ENCODE measurements at regions not wholly inside any gene's neighbourhood (a gene's known extent, or its start where the extent isn't known, plus 50 kb on each side); places are given as distances from the start of the nearest gene placed in this dataset.

DNA sequence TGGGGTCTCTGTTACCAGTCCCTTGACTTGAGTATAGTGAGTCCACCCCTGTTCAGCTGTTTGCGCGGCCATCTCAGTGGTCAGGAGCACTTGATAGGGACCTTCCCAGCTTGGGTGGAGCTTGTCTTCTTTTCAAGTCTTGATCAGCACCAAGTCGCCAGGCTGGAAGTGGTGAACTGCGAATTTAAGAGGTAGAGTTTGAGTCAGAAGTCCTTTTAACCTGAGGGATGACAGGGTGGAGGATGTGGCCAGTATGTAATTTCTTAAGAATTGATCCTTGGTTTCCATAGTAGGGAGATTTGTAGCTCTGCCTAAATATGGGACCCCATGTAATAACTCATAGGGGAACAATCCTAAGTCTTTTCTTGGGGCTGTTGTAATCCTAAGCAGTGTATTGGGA lies 86.3 kb upstream of the XCR1 start:
- H3K27me3 ChIP-seq (ENCODE audit: control insufficient read depth, insufficient read depth, low read length) = no peaks in the 10 kb centered on the region
- H3K27ac ChIP-seq (ENCODE audit: low read length) = no peak overlapping the region
- WGBS (ENCODE audit: insufficient coverage, insufficient read length) = no CpG with 5 or more reads among the region's 4 CpGs
- no peaks in the 10 kb centered on the region for H3K36me3 ChIP-seq (ENCODE audit: control insufficient read depth, insufficient read depth, low read length)
- H3K4me3 ChIP-seq (ENCODE audit: low read length) = no peak overlapping the region
- H3K4me1 ChIP-seq (ENCODE audit: control insufficient read depth, insufficient read depth, low read length) = no peaks in the 10 kb centered on the region
- no peak for DNase-seq (ENCODE audit: low read depth, low spot score)
- no peaks in the 10 kb centered on the region for H3K9me3 ChIP-seq (ENCODE audit: control insufficient read depth, insufficient read depth, low read length)

GRCh38 chr3:46112984-46113383 lies 85.7 kb upstream of the XCR1 start:
- Histone ChIP-seq H3K27me3 (ENCODE audit: control insufficient read depth, insufficient read depth, low read length) (no peaks in the 10 kb centered on the region), H3K9me3 (ENCODE audit: control insufficient read depth, insufficient read depth, low read length) (no peaks in the 10 kb centered on the region), H3K4me1 (ENCODE audit: control insufficient read depth, insufficient read depth, low read length) (no peaks in the 10 kb centered on the region), H3K4me3 (ENCODE audit: low read length) (no peak overlapping the region), H3K36me3 (ENCODE audit: control insufficient read depth, insufficient read depth, low read length) (no peaks in the 10 kb centered on the region), H3K27ac (ENCODE audit: low read length) (no peak overlapping the region)
- WGBS (ENCODE audit: insufficient coverage, insufficient read length) = no CpG with 5 or more reads among the region's 3 CpGs
- DNase-seq (ENCODE audit: low read depth, low spot score) = no peak

DNA sequence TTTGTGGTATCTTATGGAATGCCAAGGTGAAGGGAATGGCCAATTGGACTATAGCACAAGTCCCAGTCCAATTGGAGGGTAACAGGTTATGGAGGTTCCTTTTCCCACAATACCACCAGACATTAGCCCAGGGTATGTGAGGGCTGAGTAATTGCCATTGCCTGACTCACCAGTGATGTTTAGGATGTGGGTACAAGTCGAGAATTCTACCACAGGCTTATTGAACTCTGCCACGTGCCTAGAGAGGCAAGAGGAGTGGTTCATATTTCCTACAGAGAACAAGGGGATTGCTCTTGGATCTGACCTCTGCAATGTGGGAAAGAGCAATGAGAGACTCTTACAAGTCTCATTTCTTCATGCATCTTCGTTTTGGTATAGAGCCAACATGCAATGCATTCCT lies 85.0 kb upstream of the XCR1 start:
- no peak overlapping the region for H3K4me3 ChIP-seq (ENCODE audit: low read length)
- H3K36me3 ChIP-seq (ENCODE audit: control insufficient read depth, insufficient read depth, low read length) = no peaks in the 10 kb centered on the region
- no peaks in the 10 kb centered on the region for H3K27me3 ChIP-seq (ENCODE audit: control insufficient read depth, insufficient read depth, low read length)
- no peaks in the 10 kb centered on the region for H3K9me3 ChIP-seq (ENCODE audit: control insufficient read depth, insufficient read depth, low read length)
- no CpG with 5 or more reads among the region's 3 CpGs for WGBS (ENCODE audit: insufficient coverage, insufficient read length)
- no peak overlapping the region for H3K27ac ChIP-seq (ENCODE audit: low read length)
- DNase-seq (ENCODE audit: low read depth, low spot score) = no peak
- H3K4me1 ChIP-seq (ENCODE audit: control insufficient read depth, insufficient read depth, low read length) = no peaks in the 10 kb centered on the region

- H3K27me3 ChIP-seq (ENCODE audit: control insufficient read depth, insufficient read depth, low read length) = no peaks in the 10 kb centered on the region
- WGBS (ENCODE audit: insufficient coverage, insufficient read length) = no CpG with 5 or more reads among the region's 9 CpGs
- H3K4me3 ChIP-seq (ENCODE audit: low read length) = no peak overlapping the region
- H3K4me1 ChIP-seq (ENCODE audit: control insufficient read depth, insufficient read depth, low read length) = no peaks in the 10 kb centered on the region
- DNase-seq (ENCODE audit: low read depth, low spot score) = no peak
- H3K27ac ChIP-seq (ENCODE audit: low read length) = no peak overlapping the region
- no peaks in the 10 kb centered on the region for H3K36me3 ChIP-seq (ENCODE audit: control insufficient read depth, insufficient read depth, low read length)
- no peaks in the 10 kb centered on the region for H3K9me3 ChIP-seq (ENCODE audit: control insufficient read depth, insufficient read depth, low read length)
These were observed 83.6 kb upstream of the XCR1 start for GRCh38 chr3:46110701-46111493.

- H3K4me3 ChIP-seq (ENCODE audit: low read length) = no peak overlapping the region
- H3K9me3 ChIP-seq (ENCODE audit: control insufficient read depth, insufficient read depth, low read length) = no peaks in the 10 kb centered on the region
- no CpG with 5 or more reads among the region's 4 CpGs for WGBS (ENCODE audit: insufficient coverage, insufficient read length)
- no peak for DNase-seq (ENCODE audit: low read depth, low spot score)
- no peaks in the 10 kb centered on the region for H3K36me3 ChIP-seq (ENCODE audit: control insufficient read depth, insufficient read depth, low read length)
- H3K27me3 ChIP-seq (ENCODE audit: control insufficient read depth, insufficient read depth, low read length) = no peaks in the 10 kb centered on the region
- no peaks in the 10 kb centered on the region for H3K4me1 ChIP-seq (ENCODE audit: control insufficient read depth, insufficient read depth, low read length)
- no peak overlapping the region for H3K27ac ChIP-seq (ENCODE audit: low read length)
These were observed 80.4 kb upstream of the XCR1 start for GRCh38 chr3:46107682-46108081.

DNA sequence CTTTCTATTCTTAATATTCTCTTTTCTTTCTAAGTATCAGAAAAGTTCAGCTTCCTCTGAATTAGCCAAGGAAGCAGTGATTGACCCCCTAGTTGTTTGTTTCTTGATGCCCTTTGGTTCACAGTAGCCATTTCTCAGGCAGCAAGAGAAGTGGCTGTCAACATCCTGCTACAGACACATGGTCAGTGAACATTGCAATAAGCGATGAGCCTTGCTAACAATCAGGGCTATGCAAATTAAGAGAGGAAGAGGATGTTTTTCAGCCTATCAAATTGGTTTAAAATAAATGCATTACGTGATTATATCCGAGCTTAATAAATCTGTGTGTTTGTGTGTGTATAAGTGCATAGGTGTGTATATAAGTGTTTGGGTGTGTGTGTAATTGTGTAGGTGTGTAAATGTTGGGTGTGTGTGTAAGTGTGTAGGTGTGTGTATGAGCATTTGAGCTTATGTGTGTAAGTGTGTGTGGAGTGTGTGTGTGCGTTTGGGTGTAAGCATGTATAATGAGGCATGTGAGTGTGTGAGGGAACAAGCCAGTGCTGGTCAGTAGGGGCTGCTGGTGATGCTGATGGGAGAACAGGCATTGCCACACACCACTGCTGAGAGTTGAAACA lies 78.1 kb upstream of the XCR1 start:
- H3K27ac ChIP-seq (ENCODE audit: low read length) = no peak overlapping the region
- 100% methylated on average over 3 of the region's 4 CpGs for WGBS (ENCODE audit: insufficient coverage, insufficient read length)
- no peaks in the 10 kb centered on the region for H3K4me1 ChIP-seq (ENCODE audit: control insufficient read depth, insufficient read depth, low read length)
- no peak for DNase-seq (ENCODE audit: low read depth, low spot score)
- no peaks in the 10 kb centered on the region for H3K9me3 ChIP-seq (ENCODE audit: control insufficient read depth, insufficient read depth, low read length)
- no peaks in the 10 kb centered on the region for H3K36me3 ChIP-seq (ENCODE audit: control insufficient read depth, insufficient read depth, low read length)
- H3K4me3 ChIP-seq (ENCODE audit: low read length) = no peak overlapping the region
- H3K27me3 ChIP-seq (ENCODE audit: control insufficient read depth, insufficient read depth, low read length) = no peaks in the 10 kb centered on the region

DNA sequence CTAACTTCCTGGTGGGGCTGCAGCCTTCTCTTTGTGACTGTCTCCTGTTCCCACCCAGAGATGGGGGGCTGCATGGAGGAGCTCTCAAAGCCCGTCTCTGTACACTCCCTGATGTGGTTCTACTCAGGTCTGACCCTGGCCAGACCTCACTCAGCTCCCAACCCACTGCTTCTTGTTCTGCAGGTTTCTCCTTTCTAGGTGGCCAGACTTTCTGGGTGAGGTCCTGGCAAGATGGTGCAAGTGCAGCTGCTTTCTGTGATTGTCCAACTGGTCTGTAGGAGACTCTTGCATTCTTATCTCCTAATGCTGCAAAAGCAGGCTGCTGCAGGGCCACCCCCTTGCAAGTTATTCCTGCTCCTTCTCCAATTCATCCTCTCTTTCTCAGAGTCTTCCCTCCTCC lies 77.4 kb upstream of the XCR1 start:
- H3K36me3 ChIP-seq (ENCODE audit: control insufficient read depth, insufficient read depth, low read length) = no peaks in the 10 kb centered on the region
- no peaks in the 10 kb centered on the region for H3K4me1 ChIP-seq (ENCODE audit: control insufficient read depth, insufficient read depth, low read length)
- DNase-seq (ENCODE audit: low read depth, low spot score) = no peak
- no peak overlapping the region for H3K4me3 ChIP-seq (ENCODE audit: low read length)
- no CpG with 5 or more reads among the region's 1 CpG for WGBS (ENCODE audit: insufficient coverage, insufficient read length)
- H3K27ac ChIP-seq (ENCODE audit: low read length) = no peak overlapping the region
- H3K27me3 ChIP-seq (ENCODE audit: control insufficient read depth, insufficient read depth, low read length) = no peaks in the 10 kb centered on the region
- no peaks in the 10 kb centered on the region for H3K9me3 ChIP-seq (ENCODE audit: control insufficient read depth, insufficient read depth, low read length)

DNA sequence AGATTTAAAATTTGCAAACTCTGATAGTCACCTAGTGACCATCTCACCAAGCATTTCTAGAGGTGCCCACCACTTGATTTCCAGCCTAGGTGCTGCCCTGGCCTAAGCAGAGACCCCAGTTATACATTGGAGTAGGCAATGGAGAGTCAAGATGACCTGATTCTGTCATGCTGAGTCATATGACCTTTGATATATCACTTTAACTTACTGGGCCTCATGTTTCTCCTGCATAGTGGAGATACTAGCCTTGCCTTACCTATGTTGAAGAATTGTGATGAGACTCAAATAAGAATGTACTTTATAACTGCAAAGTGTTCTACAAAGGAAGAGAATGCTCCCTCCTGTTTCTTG lies 75.5 kb upstream of the XCR1 start:
- no peaks in the 10 kb centered on the region for H3K36me3 ChIP-seq (ENCODE audit: control insufficient read depth, insufficient read depth, low read length)
- H3K4me1 ChIP-seq (ENCODE audit: control insufficient read depth, insufficient read depth, low read length) = no peaks in the 10 kb centered on the region
- no peak overlapping the region for H3K27ac ChIP-seq (ENCODE audit: low read length)
- H3K9me3 ChIP-seq (ENCODE audit: control insufficient read depth, insufficient read depth, low read length) = no peaks in the 10 kb centered on the region
- H3K4me3 ChIP-seq (ENCODE audit: low read length) = no peak overlapping the region
- no peak for DNase-seq (ENCODE audit: low read depth, low spot score)
- no peaks in the 10 kb centered on the region for H3K27me3 ChIP-seq (ENCODE audit: control insufficient read depth, insufficient read depth, low read length)

- no peaks in the 10 kb centered on the region for H3K36me3 ChIP-seq (ENCODE audit: control insufficient read depth, insufficient read depth, low read length)
- H3K27me3 ChIP-seq (ENCODE audit: control insufficient read depth, insufficient read depth, low read length) = no peaks in the 10 kb centered on the region
- no peak overlapping the region for H3K4me3 ChIP-seq (ENCODE audit: low read length)
- no peaks in the 10 kb centered on the region for H3K4me1 ChIP-seq (ENCODE audit: control insufficient read depth, insufficient read depth, low read length)
- DNase-seq (ENCODE audit: low read depth, low spot score) = no peak
- H3K9me3 ChIP-seq (ENCODE audit: control insufficient read depth, insufficient read depth, low read length) = no peaks in the 10 kb centered on the region
- H3K27ac ChIP-seq (ENCODE audit: low read length) = no peak overlapping the region
- no CpG with 5 or more reads among the region's 2 CpGs for WGBS (ENCODE audit: insufficient coverage, insufficient read length)
These were observed 74.9 kb upstream of the XCR1 start for GRCh38 chr3:46102059-46102779.

GRCh38 chr3:46100812-46101211 lies 73.5 kb upstream of the XCR1 start:
- WGBS (ENCODE audit: insufficient coverage, insufficient read length) = no CpG with 5 or more reads among the region's 2 CpGs
- no peak overlapping the region for H3K4me3 ChIP-seq (ENCODE audit: low read length)
- H3K9me3 ChIP-seq (ENCODE audit: control insufficient read depth, insufficient read depth, low read length) = no peaks in the 10 kb centered on the region
- H3K27ac ChIP-seq (ENCODE audit: low read length) = no peak overlapping the region
- no peaks in the 10 kb centered on the region for H3K27me3 ChIP-seq (ENCODE audit: control insufficient read depth, insufficient read depth, low read length)
- H3K4me1 ChIP-seq (ENCODE audit: control insufficient read depth, insufficient read depth, low read length) = no peaks in the 10 kb centered on the region
- DNase-seq (ENCODE audit: low read depth, low spot score) = no peak
- H3K36me3 ChIP-seq (ENCODE audit: control insufficient read depth, insufficient read depth, low read length) = no peaks in the 10 kb centered on the region

Measured in iPS DF 6.9 (cell line).